HCT116 (cell line): ENCODE measurements at regions not wholly inside any gene's neighbourhood (a gene's known extent, or its start where the extent isn't known, plus 50 kb on each side); places are given as distances from the start of the nearest gene placed in this dataset.

Experiments used
- ATAC-seq: fragments of 200-7000 bp; cut with Tn5 transposase; 2 replicates; pipeline ENCODE4 v1.9.1; 2020; ENCODE audit warnings: mild to moderate bottlenecking, moderate library complexity
- BruUV-seq: library from RNA; stranded (reverse); fragments of 400-500 nt; replicated peaks from 2 replicates; lab custom pipeline; 2021; lab: Mats Ljungman, UMichigan
- CTCF ChIA-PET: fragments of 300-600 bp; sonication (Branson Sonifier 250); formaldehyde crosslinking; loops from one replicate; lab custom pipeline; 2021; ENCODE audit warnings: antibody characterized with exemption; lab: Charles Lee
- POLR2A ChIA-PET: fragments of 300-600, 350-600 bp; sonication (Branson Sonifier 250); formaldehyde crosslinking; loops from one replicate; lab custom pipeline; 2021; ENCODE audit warnings: antibody characterized with exemption; lab: Charles Lee
- RAD21 ChIA-PET, 2 experiments: fragments of 300-600 bp; sonication (Branson Sonifier 250); formaldehyde crosslinking; loops; one replicate each; lab custom pipeline; 2023; ENCODE audit warnings: low total read pairs in 2 of 2; ENCODE audit not compliant: uncharacterized antibody in 2 of 2, unreplicated experiment in 2 of 2, low non-redundant PET in 1 of 2; lab: Charles Lee
- DNase-seq: peaks from one replicate; pipeline ENCODE4 v3.0.0-alpha.2; 2010; ENCODE audit warnings: low read depth, low spot score
- H2AFZ ChIP-seq: fragments of 200-600 bp; shearing (Covaris generic), sonication (generic); 2 replicates; pipeline ENCODE4 v1.6.1; 2017; ENCODE audit warnings: low read depth, mixed run types, mixed read lengths, antibody characterized with exemption, low read length; ENCODE audit not compliant: poor library complexity, severe bottlenecking
- H3K27ac ChIP-seq: 2 replicates; pipeline ENCODE4 v1.5.1; 2012; ENCODE audit warnings: low read depth, low read length
- H3K27me3 ChIP-seq: fragments of 200-600 bp; sonication (generic); 2 replicates; pipeline ENCODE4 v1.6.1; 2016; ENCODE audit warnings: mixed run types, low read length, mixed read lengths; ENCODE audit not compliant: insufficient read depth
- H3K36me3 ChIP-seq, 2 experiments: fragments of 200-500 bp in 1 of 2; fragments of 200-600 bp in 1 of 2; sonication (Bioruptor generic) in 1 of 2; sonication (generic) in 1 of 2; 2 replicates each; pipeline versions ENCODE4 v1.5.1 to v1.6.1; 2014 to 2016; ENCODE audit warnings: low read length in 2 of 2, inconsistent platforms in 1 of 2, mixed read lengths in 1 of 2, mixed run types in 1 of 2; ENCODE audit not compliant: insufficient read depth in 2 of 2, control insufficient read depth in 1 of 2
- H3K4me1 ChIP-seq, 2 experiments: fragments of 200-600 bp in 1 of 2; sonication (generic) in 1 of 2; 2 replicates each; pipeline versions ENCODE4 v1.5.1 to v1.6.1; 2012 to 2017; ENCODE audit warnings: low read length in 2 of 2, inconsistent platforms in 1 of 2, mild to moderate bottlenecking in 1 of 2, mixed read lengths in 1 of 2, mixed run types in 1 of 2, moderate library complexity in 1 of 2; ENCODE audit not compliant: insufficient read depth in 2 of 2, control insufficient read depth in 1 of 2
- H3K4me2 ChIP-seq: fragments of 200-600 bp; sonication (generic); 2 replicates; pipeline ENCODE4 v1.6.1; 2017; ENCODE audit warnings: mixed run types, low read length, mixed read lengths
- H3K4me3 ChIP-seq, 2 experiments: fragments of 200-600 bp in 1 of 2; sonication (generic) in 1 of 2; replicated peaks in 1 of 2; 2 replicates each; pipeline ENCODE4 v1.5.1; 2011 to 2016; ENCODE audit warnings: low read length in 2 of 2, control low read depth in 1 of 2, low read depth in 1 of 2, mild to moderate bottlenecking in 1 of 2, mixed read lengths in 1 of 2, mixed run types in 1 of 2
- H3K79me2 ChIP-seq: fragments of 200-600 bp; sonication (generic); 2 replicates; pipeline ENCODE4 v1.6.1; 2017; ENCODE audit warnings: mild to moderate bottlenecking, mixed run types, low read length, moderate library complexity, mixed read lengths; ENCODE audit not compliant: insufficient read depth
- H3K9ac ChIP-seq: fragments of 200-600 bp; sonication (generic); 2 replicates; pipeline ENCODE4 v1.6.1; 2016; ENCODE audit warnings: low read length, mixed read lengths
- H3K9me2 ChIP-seq: fragments of 200-600 bp; sonication (generic), shearing (Covaris generic); 2 replicates; pipeline ENCODE4 v1.6.1; 2017; ENCODE audit warnings: mixed run types, mild to moderate bottlenecking, moderate library complexity; ENCODE audit not compliant: insufficient read depth
- H3K9me3 ChIP-seq, 2 experiments: fragments of 200-500 bp in 1 of 2; fragments of 200-600 bp in 1 of 2; sonication (Bioruptor generic) in 1 of 2; sonication (generic) in 1 of 2; 2 replicates each; pipeline ENCODE4 v1.6.1; 2014 to 2017; ENCODE audit warnings: low read length in 2 of 2, mixed read lengths in 2 of 2, inconsistent platforms in 1 of 2, low read depth in 1 of 2, mild to moderate bottlenecking in 1 of 2, mixed run types in 1 of 2, moderate library complexity in 1 of 2; ENCODE audit not compliant: control insufficient read depth in 1 of 2, insufficient read depth in 1 of 2
- H4K20me1 ChIP-seq: fragments of 200-600 bp; sonication (generic), shearing (Covaris generic); 2 replicates; pipeline ENCODE4 v1.6.1; 2017; ENCODE audit warnings: mixed run types, mild to moderate bottlenecking, moderate library complexity; ENCODE audit not compliant: insufficient read depth
- CBX3 ChIP-seq: IDR thresholded peaks from 2 replicates; pipeline ENCODE4 v1.6.1; 2012; ENCODE audit warnings: low read depth
- CEBPB ChIP-seq: IDR thresholded peaks from 2 replicates; pipeline ENCODE4 v1.6.1; 2012; ENCODE audit warnings: low read depth
- EGR1 ChIP-seq: IDR thresholded peaks from 2 replicates; pipeline ENCODE4 v1.6.1; 2012; ENCODE audit warnings: low read depth
- EZH2 ChIP-seq: fragments of 200-600 bp; sonication (generic); IDR thresholded peaks from 2 replicates; pipeline ENCODE4 v1.6.1; 2017; ENCODE audit warnings: antibody characterized with exemption, mixed run types
- FOSL1 ChIP-seq: IDR thresholded peaks from 2 replicates; pipeline ENCODE4 v1.6.1; 2012; ENCODE audit warnings: low read depth
- JUND ChIP-seq: IDR thresholded peaks from 2 replicates; pipeline ENCODE4 v1.6.1; 2012
- POLR2AphosphoS5 ChIP-seq: IDR thresholded peaks from 2 replicates; pipeline ENCODE4 v1.6.1; 2011; ENCODE audit warnings: mild to moderate bottlenecking, low read depth, low read length, moderate library complexity
- RAD21 ChIP-seq: IDR thresholded peaks from 2 replicates; pipeline ENCODE4 v1.6.1; 2012; ENCODE audit warnings: low read depth, mild to moderate bottlenecking
- SP1 ChIP-seq: IDR thresholded peaks from 2 replicates; pipeline ENCODE4 v1.6.1; 2012; ENCODE audit warnings: low read depth
- ZFX ChIP-seq: fragments of 450-650 bp; IDR thresholded peaks from 2 replicates; pipeline ENCODE4 v1.6.1; 2017
- intact Hi-C: fragments of 100-400 bp; cut with micrococcal nuclease; formaldehyde crosslinking; loops from 2 replicates; pipeline ENCODE4 v1.10.0; 2022
- TF ChIP-seq, protein P1 (sequence below), 3 experiments: fragments of 200-600 bp in 1 of 3; sonication (generic) in 1 of 3; IDR thresholded peaks in 2 of 3; conservative IDR thresholded peaks in 1 of 3; 2 replicates each; pipeline ENCODE4 v1.5.1; 2012 to 2017; ENCODE audit warnings: low read depth in 2 of 3, low read length in 2 of 3, antibody characterized with exemption in 1 of 3, borderline replicate concordance in 1 of 3, control low read depth in 1 of 3, mild to moderate bottlenecking in 1 of 3, mixed read lengths in 1 of 3, mixed run types in 1 of 3, moderate library complexity in 1 of 3; ENCODE audit not compliant: insufficient read depth in 1 of 3
- TF ChIP-seq, protein P2 (sequence below): IDR thresholded peaks from 2 replicates; pipeline ENCODE4 v1.6.1; 2012
- TF ChIP-seq, protein P3 (sequence below): IDR thresholded peaks from 2 replicates; pipeline ENCODE4 v1.6.1; 2011; ENCODE audit warnings: mild to moderate bottlenecking, low read length, moderate library complexity; ENCODE audit not compliant: insufficient replicate concordance; ENCODE audit errors: extremely low read depth
- TF ChIP-seq, protein P4 (sequence below): IDR thresholded peaks from 2 replicates; pipeline ENCODE4 v1.6.1; 2012; ENCODE audit warnings: low read depth

DNA sequence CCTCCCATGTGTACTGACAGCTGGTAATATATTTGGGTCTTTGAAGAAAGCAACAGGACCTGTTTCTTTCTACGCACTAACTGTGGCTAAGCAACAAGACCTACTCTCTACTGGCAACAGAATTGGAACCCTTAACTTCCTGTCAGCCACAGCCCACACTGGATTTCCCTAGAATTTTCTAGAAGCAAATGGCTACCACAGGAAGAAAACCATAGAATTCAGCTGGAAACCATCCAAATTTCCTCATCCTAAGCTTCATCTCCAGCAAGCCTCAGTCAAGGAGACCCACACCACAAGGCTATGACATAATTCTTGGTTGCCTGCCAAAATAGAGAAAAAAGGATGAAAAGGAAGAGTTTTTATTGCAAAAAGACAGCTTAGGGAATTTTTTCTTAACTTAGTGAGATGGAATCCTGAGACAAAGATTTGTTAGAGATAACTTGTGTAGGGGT is 171.8 kb upstream of the TNC start:
- Histone ChIP-seq H3K9me2 (no peaks in the 10 kb centered on the region; the same call in 1 of the 2 replicates), H3K4me3 (no peak overlapping the region), H3K4me2 (no peak overlapping the region), H3K27me3 (no peaks in the 10 kb centered on the region), H4K20me1 (no peaks in the 10 kb centered on the region), H3K9me3 (no peaks in the 10 kb centered on the region), H3K27ac (no peak overlapping the region), H3K36me3 (no peaks in the 10 kb centered on the region), H2AFZ (no peak overlapping the region), H3K9ac (no peak overlapping the region), H3K4me1 (peaks cover 0 to 6% of the 10 kb centered on the region in 2 experiments; a peak in 1 of 4 replicates)
- RAD21 ChIA-PET, result no interaction called here
- ATAC-seq (no peak), DNase-seq (no peak)
- CTCF ChIA-PET, result no interaction called here
- no TSS peak for BruUV-seq
- intact Hi-C loops, result no loop called here
- POLR2A ChIA-PET, result no interaction called here
- no peak for TF ChIP-seq JUND
- TF ChIP-seq, protein P1, sequence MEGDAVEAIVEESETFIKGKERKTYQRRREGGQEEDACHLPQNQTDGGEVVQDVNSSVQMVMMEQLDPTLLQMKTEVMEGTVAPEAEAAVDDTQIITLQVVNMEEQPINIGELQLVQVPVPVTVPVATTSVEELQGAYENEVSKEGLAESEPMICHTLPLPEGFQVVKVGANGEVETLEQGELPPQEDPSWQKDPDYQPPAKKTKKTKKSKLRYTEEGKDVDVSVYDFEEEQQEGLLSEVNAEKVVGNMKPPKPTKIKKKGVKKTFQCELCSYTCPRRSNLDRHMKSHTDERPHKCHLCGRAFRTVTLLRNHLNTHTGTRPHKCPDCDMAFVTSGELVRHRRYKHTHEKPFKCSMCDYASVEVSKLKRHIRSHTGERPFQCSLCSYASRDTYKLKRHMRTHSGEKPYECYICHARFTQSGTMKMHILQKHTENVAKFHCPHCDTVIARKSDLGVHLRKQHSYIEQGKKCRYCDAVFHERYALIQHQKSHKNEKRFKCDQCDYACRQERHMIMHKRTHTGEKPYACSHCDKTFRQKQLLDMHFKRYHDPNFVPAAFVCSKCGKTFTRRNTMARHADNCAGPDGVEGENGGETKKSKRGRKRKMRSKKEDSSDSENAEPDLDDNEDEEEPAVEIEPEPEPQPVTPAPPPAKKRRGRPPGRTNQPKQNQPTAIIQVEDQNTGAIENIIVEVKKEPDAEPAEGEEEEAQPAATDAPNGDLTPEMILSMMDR (IDR thresholded peaks at IDR 0.05 in 2 of 3, conservative IDR thresholded peaks at IDR 0.05 in 1 of 3; ENCODE audit: borderline replicate concordance in 1 of 3, insufficient read depth in 1 of 3, low read depth in 2 of 3, low read length in 2 of 3), result no peak
- TF ChIP-seq CBX3, result no peak
- TF ChIP-seq, protein P2, sequence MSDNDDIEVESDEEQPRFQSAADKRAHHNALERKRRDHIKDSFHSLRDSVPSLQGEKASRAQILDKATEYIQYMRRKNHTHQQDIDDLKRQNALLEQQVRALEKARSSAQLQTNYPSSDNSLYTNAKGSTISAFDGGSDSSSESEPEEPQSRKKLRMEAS, result no peak
- TF ChIP-seq, protein P3, sequence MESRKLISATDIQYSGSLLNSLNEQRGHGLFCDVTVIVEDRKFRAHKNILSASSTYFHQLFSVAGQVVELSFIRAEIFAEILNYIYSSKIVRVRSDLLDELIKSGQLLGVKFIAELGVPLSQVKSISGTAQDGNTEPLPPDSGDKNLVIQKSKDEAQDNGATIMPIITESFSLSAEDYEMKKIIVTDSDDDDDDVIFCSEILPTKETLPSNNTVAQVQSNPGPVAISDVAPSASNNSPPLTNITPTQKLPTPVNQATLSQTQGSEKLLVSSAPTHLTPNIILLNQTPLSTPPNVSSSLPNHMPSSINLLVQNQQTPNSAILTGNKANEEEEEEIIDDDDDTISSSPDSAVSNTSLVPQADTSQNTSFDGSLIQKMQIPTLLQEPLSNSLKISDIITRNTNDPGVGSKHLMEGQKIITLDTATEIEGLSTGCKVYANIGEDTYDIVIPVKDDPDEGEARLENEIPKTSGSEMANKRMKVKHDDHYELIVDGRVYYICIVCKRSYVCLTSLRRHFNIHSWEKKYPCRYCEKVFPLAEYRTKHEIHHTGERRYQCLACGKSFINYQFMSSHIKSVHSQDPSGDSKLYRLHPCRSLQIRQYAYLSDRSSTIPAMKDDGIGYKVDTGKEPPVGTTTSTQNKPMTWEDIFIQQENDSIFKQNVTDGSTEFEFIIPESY, result no peak
- no peak for TF ChIP-seq SP1
- TF ChIP-seq EGR1, result no peak
- TF ChIP-seq ZFX, result no peak
- TF ChIP-seq RAD21, result no peak
- TF ChIP-seq POLR2AphosphoS5, result no peak
- no peak for TF ChIP-seq CEBPB
- no peak for TF ChIP-seq EZH2
- TF ChIP-seq, protein P4, sequence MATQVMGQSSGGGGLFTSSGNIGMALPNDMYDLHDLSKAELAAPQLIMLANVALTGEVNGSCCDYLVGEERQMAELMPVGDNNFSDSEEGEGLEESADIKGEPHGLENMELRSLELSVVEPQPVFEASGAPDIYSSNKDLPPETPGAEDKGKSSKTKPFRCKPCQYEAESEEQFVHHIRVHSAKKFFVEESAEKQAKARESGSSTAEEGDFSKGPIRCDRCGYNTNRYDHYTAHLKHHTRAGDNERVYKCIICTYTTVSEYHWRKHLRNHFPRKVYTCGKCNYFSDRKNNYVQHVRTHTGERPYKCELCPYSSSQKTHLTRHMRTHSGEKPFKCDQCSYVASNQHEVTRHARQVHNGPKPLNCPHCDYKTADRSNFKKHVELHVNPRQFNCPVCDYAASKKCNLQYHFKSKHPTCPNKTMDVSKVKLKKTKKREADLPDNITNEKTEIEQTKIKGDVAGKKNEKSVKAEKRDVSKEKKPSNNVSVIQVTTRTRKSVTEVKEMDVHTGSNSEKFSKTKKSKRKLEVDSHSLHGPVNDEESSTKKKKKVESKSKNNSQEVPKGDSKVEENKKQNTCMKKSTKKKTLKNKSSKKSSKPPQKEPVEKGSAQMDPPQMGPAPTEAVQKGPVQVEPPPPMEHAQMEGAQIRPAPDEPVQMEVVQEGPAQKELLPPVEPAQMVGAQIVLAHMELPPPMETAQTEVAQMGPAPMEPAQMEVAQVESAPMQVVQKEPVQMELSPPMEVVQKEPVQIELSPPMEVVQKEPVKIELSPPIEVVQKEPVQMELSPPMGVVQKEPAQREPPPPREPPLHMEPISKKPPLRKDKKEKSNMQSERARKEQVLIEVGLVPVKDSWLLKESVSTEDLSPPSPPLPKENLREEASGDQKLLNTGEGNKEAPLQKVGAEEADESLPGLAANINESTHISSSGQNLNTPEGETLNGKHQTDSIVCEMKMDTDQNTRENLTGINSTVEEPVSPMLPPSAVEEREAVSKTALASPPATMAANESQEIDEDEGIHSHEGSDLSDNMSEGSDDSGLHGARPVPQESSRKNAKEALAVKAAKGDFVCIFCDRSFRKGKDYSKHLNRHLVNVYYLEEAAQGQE, result no peak
- TF ChIP-seq FOSL1, result no peak
- TF ChIP-seq, all 23 proteins: peak for 0
- no peaks in the 10 kb centered on the region for H3K79me2 ChIP-seq
